Activated naive CD4-positive, alpha-beta T cell treated with anti-CD3 and anti-CD28 coated beads for 36 hours (primary cell): ENCODE measurements at regions not wholly inside any gene's neighbourhood (a gene's known extent, or its start where the extent isn't known, plus 50 kb on each side); places are given as distances from the start of the nearest gene placed in this dataset.
"Not testable (repeated sequence)": the region's sequence is repeated elsewhere in the genome, so short reads cannot be mapped to it uniquely, and the experiment has no call there.

Source experiments
- CTCF ChIA-PET: fragments of 350-600 bp; sonication (Branson Sonifier 250); formaldehyde crosslinking; loops from one replicate; lab custom pipeline; 2021; ENCODE audit warnings: antibody characterized with exemption; lab: Charles Lee
- DNase-seq: peaks from one replicate; pipeline ENCODE4 v3.0.0-alpha.2; 2020
- H3K27ac Mint-ChIP-seq: one replicate; pipeline ENCODE4 v1.8.0; 2021; ENCODE audit warnings: mild to moderate bottlenecking, mixed read lengths
- H3K27me3 Mint-ChIP-seq: one replicate; pipeline ENCODE4 v1.8.0; 2021; ENCODE audit warnings: low read depth, mixed read lengths
- H3K36me3 Mint-ChIP-seq: one replicate; pipeline ENCODE4 v1.8.0; 2021; ENCODE audit warnings: low read depth, mixed read lengths
- H3K4me1 Mint-ChIP-seq: one replicate; pipeline ENCODE4 v1.8.0; 2021; ENCODE audit warnings: low read depth, mixed read lengths
- H3K4me3 Mint-ChIP-seq: one replicate; pipeline ENCODE4 v1.8.0; 2021; ENCODE audit warnings: mild to moderate bottlenecking, moderate library complexity, mixed read lengths
- H3K9me3 Mint-ChIP-seq: one replicate; pipeline ENCODE4 v1.8.0; 2021; ENCODE audit warnings: mixed read lengths
- intact Hi-C: fragments of 100-400 bp; cut with micrococcal nuclease; formaldehyde crosslinking; loops from one replicate; pipeline ENCODE4 v1.15.1; 2023

GRCh38 chr1:114259511-114260160 is 106.0 kb upstream of the SYT6 start:
- Mint-ChIP-seq H3K27me3 (no peaks in the 10 kb centered on the region), H3K4me3 (no peak overlapping the region), H3K4me1 (no peaks in the 10 kb centered on the region), H3K27ac (no peak overlapping the region), H3K36me3 (no peaks in the 10 kb centered on the region), H3K9me3 (no peaks in the 10 kb centered on the region)
- no peak for DNase-seq
- CTCF ChIA-PET, result no interaction called here
- intact Hi-C loops, result no loop called here

- no peaks in the 10 kb centered on the region for H3K27me3 Mint-ChIP-seq
- H3K36me3 Mint-ChIP-seq, result no peaks in the 10 kb centered on the region
- CTCF ChIA-PET, result no interaction called here
- DNase-seq, result no peak
- H3K4me3 Mint-ChIP-seq, result no peak overlapping the region
- H3K4me1 Mint-ChIP-seq, result no peaks in the 10 kb centered on the region
- intact Hi-C loops, result no loop called here
- peaks cover 2% of the 10 kb centered on the region for H3K9me3 Mint-ChIP-seq
- no peak overlapping the region for H3K27ac Mint-ChIP-seq
Measured at GRCh38 chr1:114258633-114259032, 105.0 kb upstream of the SYT6 start.

GRCh38 chr1:114258074-114258473 is 104.4 kb upstream of the SYT6 start:
- H3K4me1 Mint-ChIP-seq, result no peaks in the 10 kb centered on the region
- H3K36me3 Mint-ChIP-seq, result no peaks in the 10 kb centered on the region
- H3K27ac Mint-ChIP-seq, result no peak overlapping the region
- intact Hi-C loops, result no loop called here
- no peak overlapping the region for H3K4me3 Mint-ChIP-seq
- H3K9me3 Mint-ChIP-seq, result peaks cover 2% of the 10 kb centered on the region
- CTCF ChIA-PET, result no interaction called here
- no peaks in the 10 kb centered on the region for H3K27me3 Mint-ChIP-seq
- no peak for DNase-seq

- Mint-ChIP-seq H3K9me3 (peaks cover 2% of the 10 kb centered on the region), H3K4me1 (no peaks in the 10 kb centered on the region), H3K27ac (no peak overlapping the region), H3K4me3 (no peak overlapping the region), H3K27me3 (no peaks in the 10 kb centered on the region), H3K36me3 (no peaks in the 10 kb centered on the region)
- CTCF ChIA-PET, result no interaction called here
- intact Hi-C loops, result no loop called here
- no peak for DNase-seq
Measured at GRCh38 chr1:114257554-114257953, 103.9 kb upstream of the SYT6 start.

GRCh38 chr1:114253900-114254299 is 100.2 kb upstream of the SYT6 start:
- H3K4me1 Mint-ChIP-seq, result no peaks in the 10 kb centered on the region
- intact Hi-C loops, result no loop called here
- CTCF ChIA-PET, result no interaction called here
- H3K27ac Mint-ChIP-seq, result no peak overlapping the region
- no peak for DNase-seq
- H3K36me3 Mint-ChIP-seq, result no peaks in the 10 kb centered on the region
- no peak overlapping the region for H3K4me3 Mint-ChIP-seq
- H3K27me3 Mint-ChIP-seq, result no peaks in the 10 kb centered on the region
- H3K9me3 Mint-ChIP-seq, result peaks cover 2% of the 10 kb centered on the region

- Mint-ChIP-seq H3K27ac (no peak overlapping the region), H3K4me3 (no peak overlapping the region), H3K9me3 (peaks cover 2% of the 10 kb centered on the region), H3K36me3 (no peaks in the 10 kb centered on the region), H3K27me3 (no peaks in the 10 kb centered on the region), H3K4me1 (no peaks in the 10 kb centered on the region)
- no peak for DNase-seq
- intact Hi-C loops, result no loop called here
- CTCF ChIA-PET, result interaction anchor here (0.9 to 2.1 kb wide), 3 partner anchors 17 to 65 kb away, joined by 3 to 6 read pairs (median 4); no protein-coding TSS in a partner anchor
Measured at GRCh38 chr1:114251573-114251939, 97.9 kb upstream of the SYT6 start.

GRCh38 chr1:114250683-114251572 is 97.3 kb upstream of the SYT6 start:
- H3K9me3 Mint-ChIP-seq, result peaks cover 2% of the 10 kb centered on the region
- intact Hi-C loops, result no loop called here
- no peak overlapping the region for H3K27ac Mint-ChIP-seq
- H3K4me1 Mint-ChIP-seq, result no peaks in the 10 kb centered on the region
- no peak overlapping the region for H3K4me3 Mint-ChIP-seq
- CTCF ChIA-PET, result interaction anchor here (0.5 to 2.1 kb wide), 3 partner anchors 17 to 373 kb away, joined by 3 to 6 read pairs (median 4); no protein-coding TSS in a partner anchor
- H3K36me3 Mint-ChIP-seq, result no peaks in the 10 kb centered on the region
- no peak for DNase-seq
- no peaks in the 10 kb centered on the region for H3K27me3 Mint-ChIP-seq

GRCh38 chr1:114249691-114250090 is 96.0 kb upstream of the SYT6 start:
- CTCF ChIA-PET, result interaction anchor here (2.1 kb wide), 1 partner anchor 33 kb away, joined by 6 read pairs; no protein-coding TSS in a partner anchor

GRCh38 chr1:114248162-114248561 is 94.5 kb upstream of the SYT6 start:
- Mint-ChIP-seq H3K4me1 (no peaks in the 10 kb centered on the region), H3K27ac (no peak overlapping the region), H3K36me3 (peaks cover 2% of the 10 kb centered on the region), H3K9me3 (peaks cover 6% of the 10 kb centered on the region), H3K27me3 (peaks cover 2% of the 10 kb centered on the region), H3K4me3 (no peak overlapping the region)
- no peak for DNase-seq
- CTCF ChIA-PET, result no interaction called here
- intact Hi-C loops, result no loop called here

More at GRCh38 chr1:114249691-114250090, 96.0 kb upstream of the SYT6 start:
- intact Hi-C loops, result no loop called here
- no peaks in the 10 kb centered on the region for H3K27me3 Mint-ChIP-seq
- H3K36me3 Mint-ChIP-seq, result no peaks in the 10 kb centered on the region
- H3K27ac Mint-ChIP-seq, result no peak overlapping the region
- H3K9me3 Mint-ChIP-seq, result peaks cover 2% of the 10 kb centered on the region
- no peak overlapping the region for H3K4me3 Mint-ChIP-seq
- no peaks in the 10 kb centered on the region for H3K4me1 Mint-ChIP-seq
- DNase-seq, result no peak

GRCh38 chr1:114242531-114243210 is 89.0 kb upstream of the SYT6 start:
- H3K4me1 Mint-ChIP-seq, intact Hi-C loops: not testable (repeated sequence)

GRCh38 chr1:114238053-114238452 is 84.4 kb upstream of the SYT6 start:
- CTCF ChIA-PET, result no interaction called here
- Mint-ChIP-seq H3K4me3 (no peak overlapping the region), H3K27ac (no peak overlapping the region), H3K4me1 (peaks cover 5% of the 10 kb centered on the region), H3K36me3 (peaks cover 1% of the 10 kb centered on the region), H3K27me3 (no peaks in the 10 kb centered on the region), H3K9me3 (peaks cover 5% of the 10 kb centered on the region)
- intact Hi-C loops, result no loop called here
- no peak for DNase-seq

More at GRCh38 chr1:114242531-114243210, 89.0 kb upstream of the SYT6 start:
- CTCF ChIA-PET, H3K36me3 Mint-ChIP-seq, H3K4me3 Mint-ChIP-seq, H3K27me3 Mint-ChIP-seq, H3K27ac Mint-ChIP-seq, DNase-seq: not testable (repeated sequence)
- peaks cover 11% of the 10 kb centered on the region for H3K9me3 Mint-ChIP-seq

GRCh38 chr1:114236517-114236916 is 82.8 kb upstream of the SYT6 start:
- Mint-ChIP-seq H3K27me3 (no peaks in the 10 kb centered on the region), H3K9me3 (peaks cover 5% of the 10 kb centered on the region), H3K4me1 (peaks cover 5% of the 10 kb centered on the region), H3K27ac (no peak overlapping the region), H3K36me3 (peaks cover 1% of the 10 kb centered on the region), H3K4me3 (no peak overlapping the region)
- intact Hi-C loops, result no loop called here
- CTCF ChIA-PET, result interaction anchor here (1.7 kb wide), 1 partner anchor 46 kb away, joined by 4 read pairs; no protein-coding TSS in a partner anchor
- no peak for DNase-seq
